H1 (cell line): ENCODE measurements at regions not wholly inside any gene's neighbourhood (a gene's known extent, or its start where the extent isn't known, plus 50 kb on each side); places are given as distances from the start of the nearest gene placed in this dataset.

Source experiments
- ATF3 ChIP-seq: IDR thresholded peaks from 2 replicates; pipeline ENCODE4 v1.6.1; 2011; ENCODE audit warnings: low read depth, mild to moderate bottlenecking, low read length; ENCODE audit not compliant: insufficient read depth
- BCL11A ChIP-seq, 2 experiments: IDR thresholded peaks; one replicate each; pipeline ENCODE4 v1.6.1; 2011; ENCODE audit warnings: low read depth in 2 of 2, low read length in 2 of 2, mild to moderate bottlenecking in 2 of 2
- CBX5 ChIP-seq: fragments of 300-800, 300-1000 bp; sonication (generic); IDR thresholded peaks from 2 replicates; pipeline ENCODE4 v1.7.1; 2016; ENCODE audit warnings: antibody characterized with exemption, low read length, low read depth
- CBX8 ChIP-seq: fragments of 300-800, 300-1000 bp; sonication (generic); IDR thresholded peaks from 2 replicates; pipeline ENCODE4 v1.7.1; 2016; ENCODE audit warnings: low read depth, low read length, borderline replicate concordance
- CEBPB ChIP-seq: IDR thresholded peaks from 2 replicates; pipeline ENCODE4 v1.6.1; 2012; ENCODE audit warnings: low read depth, low read length
- E2F6 ChIP-seq: IDR thresholded peaks from 2 replicates; pipeline ENCODE4 v1.6.1; 2012; ENCODE audit warnings: inconsistent platforms
- EGR1 ChIP-seq: IDR thresholded peaks from 2 replicates; pipeline ENCODE4 v1.6.1; 2011; ENCODE audit warnings: low read depth, low read length, borderline replicate concordance
- EP300 ChIP-seq, 2 experiments: IDR thresholded peaks; 1 replicate in 1 of 2; 2 replicates in 1 of 2; pipeline ENCODE4 v1.6.1; 2011 to 2012; ENCODE audit warnings: low read depth in 2 of 2, low read length in 2 of 2, mild to moderate bottlenecking in 2 of 2, borderline replicate concordance in 1 of 2, inconsistent platforms in 1 of 2, moderate library complexity in 1 of 2
- FOSL1 ChIP-seq: IDR thresholded peaks from 2 replicates; pipeline ENCODE4 v1.6.1; 2011; ENCODE audit warnings: mild to moderate bottlenecking, low read depth, low read length, moderate library complexity; ENCODE audit not compliant: insufficient read depth
- GTF2F1 ChIP-seq: IDR thresholded peaks from 2 replicates; pipeline ENCODE4 v1.6.1; 2012; ENCODE audit warnings: low read depth, low read length, improper control_type of control experiment, borderline replicate concordance
- KDM1A ChIP-seq: fragments of 200-600, 300-600 bp; sonication (generic); IDR thresholded peaks from 2 replicates; pipeline ENCODE4 v1.7.1; 2016; ENCODE audit warnings: mild to moderate bottlenecking, low read length, borderline replicate concordance
- MAFK ChIP-seq: IDR thresholded peaks from 2 replicates; pipeline ENCODE4 v1.6.1; 2012; ENCODE audit warnings: low read depth, mild to moderate bottlenecking, improper control_type of control experiment, low read length
- PHF8 ChIP-seq: fragments of 200-600 bp; sonication (generic); conservative IDR thresholded peaks from 2 replicates; pipeline ENCODE4 v1.7.1; 2012; ENCODE audit warnings: low read depth, mild to moderate bottlenecking, inconsistent platforms, low read length, moderate library complexity
- RBBP5 ChIP-seq: IDR thresholded peaks from 2 replicates; pipeline ENCODE4 v1.7.1; 2012; ENCODE audit warnings: low read depth, mild to moderate bottlenecking, inconsistent platforms, low read length, moderate library complexity, borderline replicate concordance
- RNF2 ChIP-seq: fragments of 200-900, 300-1000 bp; sonication (generic); IDR thresholded peaks from 2 replicates; pipeline ENCODE4 v1.7.1; 2016; ENCODE audit warnings: borderline replicate concordance, low read depth, mild to moderate bottlenecking, antibody characterized with exemption, low read length; ENCODE audit not compliant: poor library complexity, severe bottlenecking; ENCODE audit errors: missing control alignments
- RXRA ChIP-seq: IDR thresholded peaks from 2 replicates; pipeline ENCODE4 v1.6.1; 2011; ENCODE audit warnings: low read depth, mild to moderate bottlenecking, low read length, moderate library complexity; ENCODE audit not compliant: insufficient read depth
- SAP30 ChIP-seq: fragments of 300-600 bp; sonication (generic); IDR thresholded peaks from 2 replicates; pipeline ENCODE4 v1.7.1; 2012; ENCODE audit warnings: low read length, moderate library complexity, mild to moderate bottlenecking, inconsistent platforms; ENCODE audit not compliant: insufficient read depth, insufficient replicate concordance
- SIRT6 ChIP-seq: IDR thresholded peaks from one replicate; pipeline ENCODE4 v1.7.1; 2012; ENCODE audit warnings: low read length, inconsistent platforms
- SIX5 ChIP-seq: IDR thresholded peaks from 2 replicates; pipeline ENCODE4 v1.6.1; 2011; ENCODE audit warnings: mild to moderate bottlenecking, low read depth, low read length
- SP2 ChIP-seq: IDR thresholded peaks from 2 replicates; pipeline ENCODE4 v1.6.1; 2012; ENCODE audit warnings: mild to moderate bottlenecking, low read length, inconsistent platforms
- SP4 ChIP-seq: IDR thresholded peaks from 2 replicates; pipeline ENCODE4 v1.6.1; 2012; ENCODE audit warnings: low read length, inconsistent platforms
- TAF1 ChIP-seq: IDR thresholded peaks from 2 replicates; pipeline ENCODE4 v1.6.1; 2011; ENCODE audit warnings: mild to moderate bottlenecking, low read depth, low read length
- TAF7 ChIP-seq: optimal IDR thresholded peaks from 2 replicates; pipeline ENCODE3; 2011; ENCODE audit warnings: low read depth, mild to moderate bottlenecking, inconsistent platforms, low read length, moderate library complexity, borderline replicate concordance
- TBP ChIP-seq: IDR thresholded peaks from 2 replicates; pipeline ENCODE4 v1.6.1; 2011; ENCODE audit warnings: low read depth, low read length, improper control_type of control experiment
- TEAD4 ChIP-seq: IDR thresholded peaks from 2 replicates; pipeline ENCODE4 v1.6.1; 2012; ENCODE audit warnings: low read depth, low read length, inconsistent platforms, mixed read lengths
- ZNF274 ChIP-seq: IDR thresholded peaks from 2 replicates; pipeline ENCODE4 v1.7.0; 2012; ENCODE audit warnings: low read length, borderline replicate concordance; ENCODE audit errors: extremely low read depth

- no peak for TF ChIP-seq ATF3
- TF ChIP-seq ZNF274: no peak
- peak; percentile 41; the same call in 1 of the 2 replicates for TF ChIP-seq MAFK
- TF ChIP-seq TEAD4: peak; percentile 36; the same call in 1 of the 2 replicates
- no peak for TF ChIP-seq RNF2
- TF ChIP-seq SAP30: peak; percentile 69
- no peak for TF ChIP-seq E2F6
- no peak for TF ChIP-seq CEBPB
- no peak for TF ChIP-seq EGR1
- TF ChIP-seq SP2: no peak
- no peak for TF ChIP-seq SIRT6
- no peak for TF ChIP-seq GTF2F1
- no peak for TF ChIP-seq CBX8
- no peak for TF ChIP-seq TBP
- TF ChIP-seq TAF7: no peak
- no peak for TF ChIP-seq SIX5
- TF ChIP-seq RXRA: no peak
- TF ChIP-seq EP300 (IDR thresholded peaks at IDR 0.05; ENCODE audit: borderline replicate concordance in 1 of 2, low read depth in 2 of 2, low read length in 2 of 2): no peak
- TF ChIP-seq TAF1: no peak
- no peak for TF ChIP-seq KDM1A
- TF ChIP-seq CBX5: no peak
- no peak for TF ChIP-seq BCL11A (IDR thresholded peaks at IDR 0.05; ENCODE audit: low read depth in 2 of 2, low read length in 2 of 2)
- no peak for TF ChIP-seq FOSL1
- TF ChIP-seq RBBP5: no peak
- no peak for TF ChIP-seq SP4
- TF ChIP-seq PHF8: no peak
These were observed 174.2 kb downstream of the PTN start (continued) for GRCh38 chr7:137169282-137169698.
